GM21723 (cell line): ENCODE measurements at regions not wholly inside any gene's neighbourhood (a gene's known extent, or its start where the extent isn't known, plus 50 kb on each side); places are given as distances from the start of the nearest gene placed in this dataset.

Experiments used
- ATAC-seq: cut with Tn5 transposase; IDR thresholded peaks from one replicate; pipeline ENCODE4 v1.9.1; 2021; ENCODE audit warnings: mild to moderate bottlenecking, moderate library complexity; ENCODE audit not compliant: unreplicated experiment

DNA sequence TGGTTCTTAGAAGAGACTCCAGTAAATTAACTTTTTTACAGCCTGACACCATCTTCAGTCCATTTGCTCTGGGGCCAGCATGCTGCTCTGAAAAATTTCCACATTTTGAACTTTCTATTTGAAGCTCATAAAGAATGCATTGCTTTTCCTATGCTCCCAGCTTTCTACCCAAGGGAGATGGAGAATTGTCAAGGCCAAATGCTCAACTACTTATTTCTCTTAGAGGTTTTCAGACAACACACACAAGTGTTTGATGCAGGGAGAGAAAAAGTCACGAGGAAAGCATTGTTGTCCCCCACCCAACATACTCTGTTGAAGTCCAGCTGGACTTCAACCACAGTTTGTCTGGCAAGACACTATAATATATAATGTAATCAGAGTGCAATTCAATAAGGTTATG, 100.3 kb upstream of the CADPS start:
- ATAC-seq, result no peak

DNA sequence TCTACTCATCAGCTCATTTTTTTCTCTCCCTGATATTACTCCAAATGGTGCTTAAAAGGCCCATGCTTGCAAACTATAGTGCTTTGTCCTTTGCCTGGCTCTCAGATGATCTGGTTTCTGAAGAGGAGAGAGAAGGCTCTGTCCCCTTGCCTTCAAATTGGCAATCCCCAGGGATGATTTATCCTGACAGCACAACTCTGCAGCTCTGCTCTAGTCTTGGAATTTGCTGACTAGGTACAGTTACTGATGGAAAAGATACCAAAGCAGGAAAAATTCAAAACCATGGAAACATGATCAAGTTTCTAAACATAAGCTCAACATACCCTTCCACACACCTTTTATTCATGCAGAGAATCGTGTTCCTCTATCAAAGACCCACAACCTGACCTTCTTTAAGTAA, 106.7 kb upstream of the CADPS start:
- no peak for ATAC-seq

DNA sequence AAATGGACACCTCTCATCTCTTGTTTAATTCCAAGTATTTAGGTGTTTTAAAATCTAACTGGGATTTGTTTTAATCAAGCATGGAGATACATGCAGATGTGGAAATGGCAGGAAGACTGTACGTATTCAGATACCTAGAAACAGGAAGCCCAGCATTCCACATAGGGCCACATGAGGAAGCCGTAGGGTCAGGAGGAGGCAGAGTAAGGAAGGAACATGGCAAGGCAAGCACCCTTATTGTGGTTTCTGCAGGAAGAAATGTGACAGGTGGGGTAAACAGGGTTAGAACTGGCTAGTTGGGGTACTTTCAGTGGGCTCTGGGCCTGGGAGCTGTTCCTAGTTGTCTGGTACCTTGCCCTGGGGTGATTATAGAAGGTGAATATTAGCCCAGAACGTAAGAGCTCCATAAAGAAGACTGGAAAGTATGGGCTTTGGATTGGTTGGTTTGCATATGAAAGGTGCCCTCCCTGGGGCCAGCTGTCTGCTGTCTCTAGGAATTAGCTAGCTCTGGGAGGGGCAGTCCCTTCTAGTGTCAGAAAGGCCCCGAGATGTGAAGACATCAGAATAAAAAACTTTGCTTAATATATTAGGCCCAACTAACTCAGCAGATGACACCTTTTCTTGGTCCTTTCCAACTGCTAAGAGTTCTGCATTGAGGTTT, 107.7 kb upstream of the CADPS start:
- ATAC-seq, result no peak

GRCh38 chr3:62986061-62986460, 110.8 kb upstream of the CADPS start:
- no peak for ATAC-seq

DNA sequence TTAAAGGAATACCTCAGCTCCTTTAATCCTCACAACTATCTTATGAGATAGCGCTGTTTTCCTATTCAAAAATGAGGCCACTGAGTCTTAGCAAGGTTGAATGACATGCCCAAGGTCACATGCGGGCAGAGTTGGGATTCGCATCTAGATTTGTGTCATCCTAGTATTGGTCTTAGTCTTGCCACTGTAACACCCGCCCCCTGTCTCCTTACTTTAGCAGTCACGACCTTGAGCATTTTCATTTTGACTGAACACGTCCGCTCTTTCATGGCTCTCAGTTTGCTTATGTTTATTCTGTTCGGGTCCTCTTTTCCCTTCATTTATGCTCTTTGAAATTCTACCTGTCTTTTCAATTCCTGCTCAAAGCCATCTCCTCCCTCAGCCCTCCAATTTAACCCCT, 112.5 kb upstream of the CADPS start:
- ATAC-seq, result no peak

GRCh38 chr3:62990704-62991413, 115.6 kb upstream of the CADPS start:
- no peak for ATAC-seq

DNA sequence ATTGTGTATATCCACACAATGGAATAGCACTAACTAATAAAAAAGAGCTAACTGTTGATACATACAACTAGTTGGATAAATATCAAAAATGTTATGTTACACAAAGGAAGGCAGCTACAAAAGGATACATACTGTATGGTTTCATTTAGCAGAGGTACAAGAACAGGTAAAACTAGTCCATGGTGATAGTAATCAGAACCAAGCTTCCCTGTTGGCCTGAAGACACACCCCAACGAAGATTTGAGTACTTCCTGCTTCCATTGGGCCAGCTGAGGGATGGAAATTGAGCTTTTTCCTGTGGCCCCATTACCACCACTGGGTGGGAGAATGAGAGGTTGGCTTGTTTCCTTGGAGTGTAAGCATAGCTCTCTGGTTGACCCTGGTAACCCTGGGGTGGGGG, 117.3 kb upstream of the CADPS start:
- no peak for ATAC-seq

DNA sequence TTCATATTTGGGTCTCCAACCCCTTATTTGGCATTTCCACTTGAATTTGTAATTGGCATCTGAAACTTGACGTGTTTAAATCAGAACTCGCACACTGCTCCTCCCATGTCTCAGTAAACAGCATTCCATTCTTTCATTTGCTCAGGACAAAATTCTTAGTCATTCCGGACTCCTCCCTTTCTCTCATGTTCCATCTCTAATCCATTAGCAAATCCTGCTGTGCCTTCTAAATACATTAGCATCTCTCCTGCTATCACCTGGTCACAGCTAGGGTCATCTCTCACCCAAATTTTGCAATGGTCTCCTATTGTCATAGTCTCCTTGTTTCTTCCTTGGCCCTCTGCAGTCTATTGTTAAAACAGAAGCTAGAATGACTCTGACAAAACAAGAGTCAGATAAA, 119.9 kb upstream of the CADPS start:
- ATAC-seq, result no peak

GRCh38 chr3:62995530-62995929, 120.3 kb upstream of the CADPS start:
- no peak for ATAC-seq

- no peak for ATAC-seq
These were observed 122.2 kb upstream of the CADPS start for GRCh38 chr3:62997369-62997768.

- no peak for ATAC-seq
These were observed 123.9 kb upstream of the CADPS start for GRCh38 chr3:62999158-62999557.

- no peak for ATAC-seq
These were observed 124.6 kb upstream of the CADPS start for GRCh38 chr3:62999791-63000190.

DNA sequence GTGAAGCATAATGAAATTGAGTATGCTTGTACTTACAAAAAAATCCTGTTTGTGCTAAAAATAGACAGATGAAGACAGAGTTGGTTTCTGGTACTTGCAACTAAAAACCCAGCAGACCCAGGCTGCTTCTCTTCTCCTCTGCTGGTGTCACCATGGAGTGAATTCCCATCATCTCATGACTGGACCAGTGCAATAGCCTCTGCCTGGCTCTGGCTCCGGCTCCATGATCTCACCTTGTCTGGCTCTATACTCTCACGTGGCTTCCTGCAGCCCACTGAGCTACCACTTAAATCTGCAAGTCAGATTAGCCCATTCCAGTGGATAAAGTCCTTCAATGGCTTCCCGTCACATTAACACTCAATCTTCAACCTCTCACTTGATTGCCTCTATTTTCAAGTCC, 129.2 kb upstream of the CADPS start:
- ATAC-seq, result no peak

GRCh38 chr3:63015614-63016309, 140.5 kb upstream of the CADPS start:
- no peak for ATAC-seq

DNA sequence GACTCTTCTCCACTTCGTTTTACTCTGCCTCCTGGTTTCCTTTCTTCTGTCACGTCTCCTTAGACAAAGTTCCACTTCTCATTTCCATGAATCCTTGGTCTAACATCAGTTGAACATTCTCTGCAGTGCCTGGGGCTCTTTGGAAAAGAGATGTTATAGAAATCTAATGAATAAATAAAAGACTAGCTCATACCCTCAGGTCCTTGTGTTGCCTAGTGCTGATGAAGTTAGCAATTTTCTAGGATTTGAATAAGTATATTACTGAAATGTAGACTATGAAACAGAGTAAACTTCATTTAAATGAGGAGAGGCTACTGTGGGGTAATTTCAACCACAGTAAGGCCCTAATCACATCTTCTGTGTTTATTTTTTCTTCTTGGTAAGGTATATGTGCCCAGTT, 146.9 kb upstream of the CADPS start:
- ATAC-seq, result no peak

DNA sequence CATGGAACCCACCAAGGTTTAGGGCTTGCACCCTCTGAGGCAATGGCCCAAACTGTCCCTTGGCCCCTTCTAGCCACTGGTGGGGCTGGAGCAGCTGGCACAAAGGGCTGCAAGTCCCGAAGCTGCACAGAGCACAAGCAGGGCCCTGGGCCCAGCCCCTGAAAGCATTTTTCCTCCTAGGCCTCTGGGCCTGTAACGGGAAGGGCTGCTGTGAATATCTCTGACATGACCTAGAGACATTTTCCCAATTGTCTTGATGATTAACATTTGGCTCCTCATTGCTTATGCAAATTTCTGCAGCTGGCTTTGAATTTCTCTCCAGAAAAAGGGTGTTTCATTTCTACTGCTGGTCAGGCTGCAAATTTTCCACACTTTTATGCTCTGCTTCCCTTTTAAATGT, 151.5 kb upstream of the CADPS start:
- ATAC-seq, result no peak

DNA sequence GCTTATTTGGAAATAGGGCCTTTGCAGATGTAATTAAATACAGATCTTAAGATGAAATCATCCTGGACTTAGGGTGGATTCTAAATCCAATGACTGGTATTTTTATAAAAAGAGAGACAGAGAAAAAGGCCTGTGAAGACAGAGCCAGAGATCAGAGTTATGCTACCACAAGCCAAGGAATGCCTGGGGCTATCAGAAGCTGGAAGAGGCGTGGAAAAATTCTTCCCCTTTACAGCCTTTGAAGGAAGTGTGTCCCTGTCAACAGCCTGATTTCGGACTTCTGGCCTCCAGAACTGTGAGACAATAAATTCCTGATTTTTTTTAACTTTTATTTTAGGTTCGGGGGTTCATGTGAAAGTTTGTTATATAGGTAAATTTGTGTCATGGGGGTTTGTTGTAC, 154.1 kb upstream of the CADPS start:
- no peak for ATAC-seq

DNA sequence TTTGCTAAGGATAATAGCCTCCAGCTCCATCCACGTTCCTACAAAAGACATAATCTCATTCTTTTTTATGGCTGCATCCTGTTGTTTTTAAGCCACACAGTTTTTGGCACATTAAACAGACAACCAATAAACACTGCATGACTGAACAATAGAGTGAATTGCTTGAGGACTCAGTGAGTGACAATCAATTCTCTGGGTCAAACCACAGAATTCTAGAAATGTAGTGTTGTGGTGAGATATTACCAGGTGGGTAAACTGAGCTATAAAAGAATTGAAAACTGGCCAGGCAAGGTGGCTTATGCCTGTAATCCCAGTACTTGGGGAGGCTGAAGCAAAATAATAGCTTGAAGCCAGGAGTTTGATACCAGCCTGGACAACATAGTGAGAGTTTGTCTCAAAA, 154.7 kb upstream of the CADPS start:
- ATAC-seq, result no peak

DNA sequence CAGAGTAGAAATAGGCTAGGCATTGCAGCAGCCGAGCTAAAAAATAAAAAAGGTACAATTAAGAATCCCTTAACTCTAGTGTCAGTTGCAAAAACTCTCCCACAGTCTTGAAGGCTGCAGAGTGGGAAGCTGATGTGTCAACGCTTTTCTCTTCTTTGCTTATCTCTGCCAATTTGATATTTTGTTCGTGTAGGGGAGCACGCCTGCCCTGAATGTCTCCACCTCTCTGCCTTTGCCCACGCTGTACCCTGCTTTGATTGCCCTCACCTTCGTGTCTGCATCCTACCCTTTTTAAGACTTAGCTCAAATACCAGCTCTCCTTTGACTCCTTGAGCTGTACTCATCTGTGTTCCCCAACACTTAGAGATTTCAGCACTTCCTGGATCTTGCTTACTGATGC, 155.4 kb upstream of the CADPS start:
- ATAC-seq, result no peak

GRCh38 chr3:63032881-63033280, 157.7 kb upstream of the CADPS start:
- no peak for ATAC-seq

DNA sequence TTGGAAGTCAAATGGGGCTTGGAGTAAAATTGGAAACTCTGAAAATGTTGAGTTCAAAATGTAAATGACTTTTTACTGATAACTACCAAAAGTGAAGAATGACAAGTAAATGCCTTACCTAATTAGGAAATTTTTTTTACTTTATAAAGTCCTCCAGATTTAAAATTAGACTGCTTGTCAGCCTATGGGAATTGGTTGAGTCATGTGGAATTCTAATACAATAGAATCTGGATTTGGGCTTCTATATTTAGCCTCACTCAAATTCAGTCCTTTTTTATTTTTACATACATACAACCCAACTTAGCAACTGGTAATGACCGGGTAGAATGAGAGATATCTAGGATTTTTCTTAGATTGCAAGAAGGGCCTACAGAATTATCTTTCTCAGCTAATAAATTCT, 158.9 kb upstream of the CADPS start:
- no peak for ATAC-seq

DNA sequence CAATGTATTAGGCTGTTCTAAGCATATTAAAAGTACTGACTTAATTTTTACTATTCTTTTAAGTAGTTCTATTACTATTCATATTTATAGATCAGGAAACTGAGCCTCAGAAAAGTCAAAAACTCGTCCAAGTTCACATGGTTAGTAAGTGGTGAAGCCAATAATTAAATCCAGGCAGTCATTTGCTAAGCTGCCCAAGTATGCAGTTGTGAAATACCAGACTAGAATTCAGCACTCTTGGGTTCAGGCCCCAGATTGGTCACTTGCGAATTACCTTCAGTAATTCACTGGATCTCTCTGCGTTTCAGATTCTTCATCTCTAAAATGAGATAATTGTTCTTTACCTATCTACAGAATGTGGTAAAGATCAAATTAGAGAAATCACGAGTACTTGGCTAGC, 161.9 kb upstream of the CADPS start:
- ATAC-seq, result no peak
